IPS DF 6.9 (cell line): ENCODE measurements at regions not wholly inside any gene's neighbourhood (a gene's known extent, or its start where the extent isn't known, plus 50 kb on each side); places are given as distances from the start of the nearest gene placed in this dataset.

Experiments
- DNase-seq: peaks from one replicate; pipeline ENCODE4 v3.0.0-alpha.2; 2013; ENCODE audit warnings: low read depth, low spot score
- H3K27ac ChIP-seq: one replicate; pipeline ENCODE4 v1.5.1; 2013; ENCODE audit warnings: low read length, control low read depth
- H3K27me3 ChIP-seq: 2 replicates; pipeline ENCODE4 v1.6.1; 2013; ENCODE audit warnings: mild to moderate bottlenecking, low read length; ENCODE audit not compliant: control insufficient read depth, insufficient read depth
- H3K36me3 ChIP-seq: 2 replicates; pipeline ENCODE4 v1.6.1; 2013; ENCODE audit warnings: low read length; ENCODE audit not compliant: control insufficient read depth, insufficient read depth
- H3K4me1 ChIP-seq: 2 replicates; pipeline ENCODE4 v1.6.1; 2013; ENCODE audit warnings: low read length; ENCODE audit not compliant: control insufficient read depth, insufficient read depth
- H3K4me3 ChIP-seq: 2 replicates; pipeline ENCODE4 v1.5.1; 2013; ENCODE audit warnings: mild to moderate bottlenecking, low read length
- H3K9me3 ChIP-seq: 2 replicates; pipeline ENCODE4 v1.6.1; 2013; ENCODE audit warnings: low read length, inconsistent platforms; ENCODE audit not compliant: control insufficient read depth, insufficient read depth
- WGBS: extraction: QIAGEN DNeasy Blood & Tissue Kit; methylation state at CpG from one replicate; pipeline ENCODE4 v1.1.7; 2013; ENCODE audit warnings: mixed read lengths, missing lambda C conversion rate; ENCODE audit not compliant: insufficient read length, insufficient coverage; 5-methylcytosine and 5-hydroxymethylcytosine counted together

DNA sequence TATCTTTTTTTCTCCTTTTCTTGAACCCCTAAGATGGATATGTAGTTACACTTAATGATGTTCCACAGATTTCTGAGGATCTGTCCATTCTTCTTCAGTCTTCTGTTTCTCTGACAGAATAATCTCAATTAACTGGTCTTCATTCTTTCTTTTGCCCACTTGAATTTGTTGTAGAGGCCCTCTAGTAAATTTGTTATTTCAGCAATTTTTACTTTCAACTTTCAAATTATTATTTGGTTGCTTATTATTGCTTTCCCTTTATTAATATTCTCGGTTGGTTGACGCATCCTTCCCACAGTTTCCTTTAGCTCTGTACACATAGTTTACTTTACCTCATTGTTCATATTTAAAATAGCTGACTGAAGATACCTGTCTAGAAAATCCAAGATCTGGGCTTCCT lies 1013.7 kb upstream of the CNTN5 start:
- Histone ChIP-seq H3K27ac (no peak overlapping the region), H3K27me3 (no peaks in the 10 kb centered on the region), H3K4me3 (no peak overlapping the region), H3K4me1 (no peaks in the 10 kb centered on the region), H3K36me3 (no peaks in the 10 kb centered on the region), H3K9me3 (no peaks in the 10 kb centered on the region)
- WGBS = no CpG with 5 or more reads among the region's 2 CpGs
- DNase-seq = no peak

DNA sequence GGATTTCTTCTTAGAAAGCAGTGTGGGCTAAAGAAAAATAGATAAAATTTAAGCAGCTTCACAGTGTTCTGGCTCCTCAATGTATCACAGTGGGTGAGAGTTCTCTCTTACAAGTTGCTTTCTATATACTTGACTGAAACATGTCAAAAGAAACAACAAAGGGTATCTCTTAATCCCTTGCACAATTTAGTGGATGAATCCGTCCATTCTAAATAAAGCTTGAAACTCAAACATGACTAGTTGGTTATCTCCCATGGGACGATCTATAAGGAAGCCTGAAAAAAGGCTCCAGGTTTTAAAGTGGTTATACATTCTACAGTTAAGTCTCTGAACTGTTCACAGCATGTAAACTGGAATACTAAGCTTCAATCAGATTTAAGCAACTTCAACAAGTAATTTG lies 993.1 kb upstream of the CNTN5 start:
- Histone ChIP-seq H3K4me1 (no peaks in the 10 kb centered on the region), H3K4me3 (no peak overlapping the region), H3K27me3 (no peaks in the 10 kb centered on the region), H3K36me3 (no peaks in the 10 kb centered on the region), H3K9me3 (no peaks in the 10 kb centered on the region), H3K27ac (no peak overlapping the region)
- no CpG with 5 or more reads among the region's 2 CpGs for WGBS
- no peak for DNase-seq

DNA sequence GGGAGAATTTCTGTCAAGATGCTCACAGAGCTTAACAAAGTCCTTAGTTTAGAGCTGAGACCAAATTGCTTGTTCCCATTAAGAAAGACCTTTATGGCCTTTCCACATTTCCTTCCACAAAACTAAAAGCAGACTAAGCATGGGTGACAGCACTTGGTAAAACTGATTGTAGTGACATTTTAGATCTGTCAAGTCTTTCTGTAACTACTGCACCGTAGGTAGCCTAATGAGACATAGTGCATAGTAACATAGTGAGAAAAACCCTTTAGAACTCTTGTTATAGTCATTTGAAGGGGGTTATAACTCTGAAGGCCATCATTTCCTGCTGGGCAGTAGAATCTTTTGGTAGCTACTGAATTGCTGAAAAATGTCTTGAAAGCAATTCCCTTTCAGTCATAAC lies 990.9 kb upstream of the CNTN5 start:
- no peak overlapping the region for H3K4me3 ChIP-seq
- no peaks in the 10 kb centered on the region for H3K27me3 ChIP-seq
- H3K27ac ChIP-seq = no peak overlapping the region
- DNase-seq = no peak
- no peaks in the 10 kb centered on the region for H3K36me3 ChIP-seq
- H3K9me3 ChIP-seq = no peaks in the 10 kb centered on the region
- no CpG with 5 or more reads among the region's 1 CpG for WGBS
- H3K4me1 ChIP-seq = no peaks in the 10 kb centered on the region

DNA sequence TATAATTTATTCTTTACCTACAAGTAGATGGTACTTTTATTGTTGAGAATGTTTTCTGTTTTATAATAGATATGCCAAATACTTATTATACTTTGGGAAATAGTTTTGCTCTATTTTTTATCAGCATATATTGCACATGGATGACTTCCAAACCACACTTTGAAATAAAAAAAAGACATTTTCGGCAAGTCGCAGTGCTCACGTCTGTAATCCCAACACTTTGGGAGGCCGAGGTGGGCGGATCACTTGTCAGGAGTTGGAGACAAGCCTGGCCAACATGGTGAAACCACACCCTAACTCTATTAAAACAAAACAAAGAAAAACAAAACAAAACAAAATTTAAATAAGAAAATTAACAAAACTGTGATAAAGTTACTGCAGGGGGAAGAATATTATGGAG lies 983.9 kb upstream of the CNTN5 start:
- H3K27ac ChIP-seq = no peak overlapping the region
- no CpG with 5 or more reads among the region's 5 CpGs for WGBS
- H3K27me3 ChIP-seq = no peaks in the 10 kb centered on the region
- no peak for DNase-seq
- no peaks in the 10 kb centered on the region for H3K9me3 ChIP-seq
- no peaks in the 10 kb centered on the region for H3K36me3 ChIP-seq
- H3K4me1 ChIP-seq = no peaks in the 10 kb centered on the region
- H3K4me3 ChIP-seq = no peak overlapping the region

DNA sequence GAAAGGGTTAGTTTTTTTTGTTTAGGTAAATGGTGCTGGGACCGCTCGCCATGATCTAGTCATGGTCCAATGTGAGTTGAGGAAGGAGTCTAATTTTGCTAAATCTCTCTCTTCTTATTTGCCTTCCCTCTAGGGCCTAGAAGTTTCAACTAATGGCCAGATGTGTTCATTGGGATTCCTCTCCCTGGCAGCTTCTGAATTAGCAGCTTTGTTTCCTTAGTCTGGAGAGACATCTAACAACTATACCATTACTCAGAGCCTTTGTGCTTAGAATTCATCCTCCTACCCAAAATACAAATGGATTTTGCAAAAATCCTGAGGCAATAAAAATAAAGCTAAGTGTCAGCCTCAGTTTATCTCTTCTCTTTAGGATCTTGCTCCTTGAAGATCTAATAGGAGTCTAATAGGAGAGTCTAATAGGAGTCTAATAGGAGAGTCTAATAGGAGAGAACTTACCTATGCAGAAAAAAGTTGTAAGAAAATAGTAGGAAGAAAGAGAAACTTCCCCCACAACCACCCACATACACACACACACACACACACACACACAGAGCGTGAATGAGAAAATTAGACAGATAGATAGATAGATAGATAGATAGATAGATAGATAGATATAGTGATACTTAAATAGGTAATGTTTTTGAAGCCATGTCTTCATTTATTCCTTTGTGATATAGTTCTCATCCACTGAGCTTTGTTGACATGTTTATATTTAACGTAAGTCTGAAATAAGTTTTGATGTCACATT lies 980.5 kb upstream of the CNTN5 start:
- H3K4me3 ChIP-seq = no peak overlapping the region
- H3K27me3 ChIP-seq = no peaks in the 10 kb centered on the region
- no peak overlapping the region for H3K27ac ChIP-seq
- no peaks in the 10 kb centered on the region for H3K36me3 ChIP-seq
- no peak for DNase-seq
- no peaks in the 10 kb centered on the region for H3K9me3 ChIP-seq
- H3K4me1 ChIP-seq = no peaks in the 10 kb centered on the region
- no CpG with 5 or more reads among the region's 4 CpGs for WGBS

DNA sequence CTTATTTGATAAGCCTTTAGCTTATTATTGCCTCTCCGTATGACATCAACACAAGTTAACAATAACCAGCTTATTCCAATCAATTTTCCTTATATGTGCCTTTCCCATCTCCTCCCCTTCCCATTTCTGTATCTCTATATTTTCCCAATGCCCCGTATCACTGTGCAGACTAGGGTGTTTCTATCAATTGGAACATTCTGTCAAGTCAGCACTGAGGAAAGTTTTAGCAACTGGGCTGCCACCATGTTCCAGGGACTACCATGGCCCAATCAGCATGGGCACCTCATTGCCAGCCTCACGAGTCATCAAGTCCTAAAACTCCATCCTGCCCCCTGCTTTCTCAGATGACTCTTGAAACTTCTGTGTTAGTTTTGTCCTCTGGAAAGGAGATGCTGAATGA lies 973.1 kb upstream of the CNTN5 start:
- Histone ChIP-seq H3K27ac (no peak overlapping the region), H3K9me3 (no peaks in the 10 kb centered on the region), H3K27me3 (no peaks in the 10 kb centered on the region), H3K36me3 (no peaks in the 10 kb centered on the region), H3K4me1 (no peaks in the 10 kb centered on the region), H3K4me3 (no peak overlapping the region)
- no CpG with 5 or more reads among the region's 3 CpGs for WGBS
- no peak for DNase-seq

DNA sequence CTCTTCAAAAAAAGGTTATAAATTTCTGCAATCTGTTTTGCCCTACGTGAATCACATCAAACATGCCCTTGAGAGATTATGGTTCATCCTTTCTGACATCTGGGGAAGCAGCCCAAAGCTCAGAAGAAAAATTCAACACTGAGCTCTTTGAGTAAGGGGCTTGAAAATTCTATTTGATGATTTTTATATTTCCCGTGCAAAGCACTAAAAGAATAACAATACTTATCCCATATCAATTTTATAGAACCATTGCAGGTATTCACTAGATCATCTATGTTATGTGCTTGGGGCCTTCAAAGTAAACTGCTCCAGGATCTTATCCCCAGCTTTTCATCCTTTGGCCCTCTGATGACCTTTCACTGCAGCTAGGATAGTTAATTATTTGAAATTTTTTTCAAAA lies 966.9 kb upstream of the CNTN5 start:
- DNase-seq = no peak
- Histone ChIP-seq H3K4me1 (no peaks in the 10 kb centered on the region), H3K4me3 (no peak overlapping the region), H3K9me3 (no peaks in the 10 kb centered on the region), H3K36me3 (no peaks in the 10 kb centered on the region), H3K27me3 (no peaks in the 10 kb centered on the region), H3K27ac (no peak overlapping the region)
- no CpG with 5 or more reads among the region's 2 CpGs for WGBS

DNA sequence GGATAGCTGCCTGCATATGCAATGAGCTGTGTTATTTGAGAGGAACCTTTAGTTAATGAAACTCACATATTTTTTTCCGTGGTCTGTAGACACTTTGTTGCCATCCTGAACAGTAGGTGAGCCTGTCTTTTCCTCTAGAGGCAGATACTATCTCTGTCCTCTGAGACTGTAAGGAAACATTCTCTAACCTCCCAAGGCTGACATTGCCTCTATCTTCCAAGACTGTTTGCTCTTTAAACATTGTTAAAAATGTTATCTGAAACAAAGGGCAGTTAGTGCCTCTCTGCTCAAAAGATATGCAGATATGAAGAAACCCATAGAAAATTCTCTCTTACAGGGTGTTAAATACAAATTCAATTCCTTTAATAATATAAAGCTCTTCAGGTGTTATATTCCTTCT lies 963.8 kb upstream of the CNTN5 start:
- no peak for DNase-seq
- Histone ChIP-seq H3K4me3 (no peak overlapping the region), H3K36me3 (no peaks in the 10 kb centered on the region), H3K27ac (no peak overlapping the region), H3K4me1 (no peaks in the 10 kb centered on the region), H3K9me3 (no peaks in the 10 kb centered on the region), H3K27me3 (no peaks in the 10 kb centered on the region)
- no CpG with 5 or more reads among the region's 1 CpG for WGBS

DNA sequence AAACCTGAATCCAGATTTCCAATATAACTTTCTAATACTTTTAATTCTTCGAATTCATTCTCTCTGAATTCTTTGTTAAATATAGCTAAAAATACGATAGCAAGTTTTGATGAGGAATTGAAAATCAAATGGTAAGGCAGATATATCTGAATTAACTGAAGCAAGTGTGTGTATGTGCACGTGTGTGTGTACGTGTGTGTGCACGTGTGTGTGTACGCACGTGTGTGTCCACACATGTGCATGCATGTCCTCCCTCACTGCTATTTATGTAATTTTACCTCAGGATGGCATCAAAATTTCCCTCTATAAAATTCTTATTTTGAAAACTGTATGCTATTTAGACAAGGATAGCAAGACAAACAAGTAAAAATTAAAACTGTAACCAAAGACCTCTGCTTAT lies 961.3 kb upstream of the CNTN5 start:
- Histone ChIP-seq H3K27me3 (no peaks in the 10 kb centered on the region), H3K4me1 (no peaks in the 10 kb centered on the region), H3K27ac (no peak overlapping the region), H3K9me3 (no peaks in the 10 kb centered on the region), H3K36me3 (no peaks in the 10 kb centered on the region), H3K4me3 (no peak overlapping the region)
- DNase-seq = no peak
- 100% methylated on average over 1 of the region's 7 CpGs for WGBS

DNA sequence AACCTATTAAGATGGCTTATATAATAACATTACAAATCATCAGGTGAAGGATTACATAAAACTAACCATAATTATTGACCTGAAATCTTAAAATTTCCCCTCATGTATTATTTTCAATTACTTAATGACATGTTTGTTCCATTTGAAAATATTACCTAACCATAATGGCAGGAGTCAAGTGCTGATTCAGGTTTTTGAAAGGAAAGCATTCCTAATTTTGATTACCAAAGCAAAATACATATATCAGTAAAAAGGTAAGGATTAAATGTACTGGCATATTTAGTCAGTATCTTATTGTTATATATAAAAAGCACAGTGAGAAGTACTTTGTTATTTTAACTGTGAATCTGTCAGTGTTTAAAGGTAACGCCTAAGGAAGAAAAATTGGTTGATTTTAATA lies 960.0 kb upstream of the CNTN5 start:
- Histone ChIP-seq H3K4me1 (no peaks in the 10 kb centered on the region), H3K27ac (no peak overlapping the region), H3K36me3 (no peaks in the 10 kb centered on the region), H3K4me3 (no peak overlapping the region), H3K27me3 (no peaks in the 10 kb centered on the region), H3K9me3 (no peaks in the 10 kb centered on the region)
- no peak for DNase-seq
- WGBS = no CpG with 5 or more reads among the region's 1 CpG

DNA sequence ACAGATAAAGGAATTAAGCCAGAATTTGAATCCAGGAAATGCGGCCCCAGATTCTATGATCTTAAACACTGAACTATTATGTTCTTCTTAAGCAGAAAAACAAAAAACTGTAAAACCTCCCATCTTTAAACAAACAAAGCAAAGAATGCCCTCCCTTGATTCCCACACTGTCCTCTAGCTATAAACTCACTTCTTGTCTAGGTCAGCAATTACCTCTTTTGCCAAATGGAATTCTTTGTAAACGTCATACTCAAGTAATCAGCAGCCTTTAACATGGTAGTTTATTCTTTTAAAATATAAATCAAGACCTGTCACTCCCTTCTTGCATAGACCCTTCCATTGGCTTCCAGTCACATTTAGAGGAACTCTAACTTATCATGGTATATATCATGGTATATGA lies 958.9 kb upstream of the CNTN5 start:
- Histone ChIP-seq H3K36me3 (no peaks in the 10 kb centered on the region), H3K4me3 (no peak overlapping the region), H3K27ac (no peak overlapping the region), H3K4me1 (no peaks in the 10 kb centered on the region), H3K27me3 (no peaks in the 10 kb centered on the region), H3K9me3 (no peaks in the 10 kb centered on the region)
- no peak for DNase-seq
- no CpG with 5 or more reads among the region's 2 CpGs for WGBS
